ENCODE measurements at regions not wholly inside any gene's neighbourhood (a gene's known extent, or its start where the extent isn't known, plus 50 kb on each side); places are given as distances from the start of the nearest gene placed in this dataset.

DNA sequence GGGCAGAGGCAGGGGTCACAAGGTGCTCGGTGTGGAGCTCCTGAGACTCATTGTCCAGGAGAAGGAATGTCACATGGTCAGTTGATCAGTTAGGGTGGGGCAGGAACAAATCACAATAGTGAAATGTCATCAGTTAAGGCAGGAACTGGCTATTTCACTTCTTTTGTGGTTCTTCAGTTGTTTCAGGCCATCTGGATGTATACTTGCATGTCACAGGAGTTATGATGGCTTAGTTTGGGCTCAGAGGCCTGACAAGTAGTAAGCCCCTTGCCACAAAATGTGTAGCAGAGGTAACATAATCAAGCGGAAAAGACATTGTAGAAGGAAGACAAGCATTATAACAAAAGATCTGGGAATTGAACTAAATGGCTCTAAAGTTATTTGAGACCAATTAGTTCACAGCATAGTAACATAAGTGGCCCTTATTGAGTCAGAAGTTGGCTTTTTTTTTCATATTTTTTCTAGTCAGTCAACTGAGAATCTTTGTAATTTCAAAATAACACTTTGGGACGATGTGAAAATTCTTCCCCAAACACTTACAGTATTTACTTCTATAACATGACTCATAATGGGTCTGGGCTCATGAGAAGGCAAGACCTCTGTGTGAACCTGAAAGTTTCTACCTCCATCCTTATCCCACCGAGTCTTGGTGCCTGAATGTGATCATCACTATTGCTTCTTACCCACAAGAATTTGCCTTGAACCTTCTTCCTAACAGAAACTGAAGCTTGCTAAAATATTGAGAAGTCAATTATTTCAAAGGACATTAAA, 137.0 kb upstream of the DPT start:
- TF ChIP-seq, protein P1, sequence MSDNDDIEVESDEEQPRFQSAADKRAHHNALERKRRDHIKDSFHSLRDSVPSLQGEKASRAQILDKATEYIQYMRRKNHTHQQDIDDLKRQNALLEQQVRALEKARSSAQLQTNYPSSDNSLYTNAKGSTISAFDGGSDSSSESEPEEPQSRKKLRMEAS (IDR thresholded peaks at IDR 0.05; ENCODE audit: low read depth, low read length), result no peak
- no peak for TF ChIP-seq POLR2A (IDR thresholded peaks at IDR 0.05; ENCODE audit: extremely low read depth, insufficient read length)
- no peak for DNase-seq (ENCODE audit: low read depth)

DNA sequence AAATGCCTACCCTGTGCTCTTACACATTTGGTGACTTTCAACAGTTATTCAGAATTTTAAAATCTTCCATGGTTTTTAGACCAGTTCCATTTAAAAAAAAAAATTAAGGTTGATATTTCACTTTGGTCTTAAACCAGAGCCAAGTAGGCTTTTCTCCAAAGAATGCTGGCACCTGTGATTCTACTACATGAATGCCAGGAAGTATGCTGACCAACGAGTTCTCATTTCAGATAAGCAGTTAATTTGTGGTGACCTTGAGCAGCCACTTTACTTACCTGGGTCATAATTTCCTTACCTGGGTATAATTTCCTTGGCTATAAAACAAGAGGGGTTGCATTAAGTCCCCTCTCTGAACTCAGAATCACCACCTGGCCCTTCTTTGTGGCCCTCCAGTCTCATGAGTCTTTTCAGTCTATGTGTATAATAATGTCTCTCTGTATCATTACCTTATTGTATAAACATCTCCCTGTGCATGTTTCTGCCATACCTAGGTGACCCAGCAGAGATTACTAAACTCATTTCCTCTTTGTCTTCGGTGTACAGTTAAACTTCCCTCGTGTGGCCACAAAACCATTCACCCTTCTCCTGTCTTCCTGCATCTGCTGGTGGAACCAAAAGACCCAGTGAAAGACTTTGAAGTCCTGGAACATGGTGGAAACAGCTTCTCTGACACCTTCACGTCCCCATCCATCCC, 139.1 kb upstream of the DPT start:
- no peak overlapping the region for H3K4me3 ChIP-seq (ENCODE audit: low read depth, low read length)
- DNase-seq (ENCODE audit: low read depth), result no peak
- TF ChIP-seq, protein P1 (IDR thresholded peaks at IDR 0.05; ENCODE audit: low read depth, low read length), result no peak
- TF ChIP-seq MYC (IDR thresholded peaks at IDR 0.05; ENCODE audit: low read depth, low read length) (no peak), POLR2A (IDR thresholded peaks at IDR 0.05; ENCODE audit: extremely low read depth, insufficient read length) (no peak), CTCF (IDR thresholded peaks at IDR 0.05; ENCODE audit: low read depth, low read length) (no peak)

More for the DNA sequence above, 137.0 kb upstream of the DPT start:
- H3K4me3 ChIP-seq (ENCODE audit: low read depth, low read length), result no peak overlapping the region

DNA sequence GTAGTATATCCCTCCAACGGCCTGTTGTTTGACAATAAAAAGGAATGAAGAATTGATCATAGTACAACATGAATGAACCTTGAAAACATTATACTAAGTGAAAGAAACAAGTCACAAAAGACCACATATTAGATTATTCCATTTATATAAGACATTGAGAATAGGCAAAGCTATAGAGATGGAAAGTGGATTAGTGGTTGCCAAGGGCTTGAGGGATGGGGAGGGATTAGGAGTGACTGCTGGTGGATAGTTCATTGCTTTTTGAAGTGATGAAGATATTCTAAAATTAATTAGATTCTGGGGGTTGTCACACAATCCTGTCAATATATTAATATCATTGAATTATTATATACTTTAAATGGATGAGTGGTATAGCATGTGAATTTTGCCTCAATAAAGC, 142.5 kb upstream of the DPT start:
- no peak for TF ChIP-seq CTCF (IDR thresholded peaks at IDR 0.05; ENCODE audit: low read depth, low read length)
- TF ChIP-seq POLR2A (IDR thresholded peaks at IDR 0.05; ENCODE audit: extremely low read depth, insufficient read length), result no peak
- TF ChIP-seq, protein P1 (IDR thresholded peaks at IDR 0.05; ENCODE audit: low read depth, low read length), result no peak
- no peak for TF ChIP-seq MYC (IDR thresholded peaks at IDR 0.05; ENCODE audit: low read depth, low read length)
- H3K4me3 ChIP-seq (ENCODE audit: low read depth, low read length), result no peak overlapping the region
- DNase-seq (ENCODE audit: low read depth), result no peak

DNA sequence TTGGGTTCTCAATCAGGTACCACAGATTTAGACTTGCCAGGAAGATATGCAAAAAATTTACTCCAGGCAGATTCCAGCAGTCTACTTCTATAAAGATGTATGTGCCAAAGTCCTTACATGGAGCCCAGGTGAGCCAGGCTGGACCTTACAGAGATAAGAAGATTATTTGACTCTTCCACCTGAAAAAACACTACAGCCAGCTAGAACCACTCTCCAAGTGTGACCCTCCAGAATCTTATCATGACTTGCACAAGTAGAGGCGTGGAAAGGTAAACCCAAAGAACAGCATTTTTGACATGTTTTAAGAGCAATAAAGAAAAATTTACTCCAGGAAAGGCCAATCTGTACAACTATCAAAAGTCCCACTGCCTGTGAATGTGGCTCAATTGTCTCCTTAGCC, 146.8 kb upstream of the DPT start:
- no peak for DNase-seq (ENCODE audit: low read depth)
- H3K4me3 ChIP-seq (ENCODE audit: low read depth, low read length), result no peak overlapping the region
- TF ChIP-seq POLR2A (IDR thresholded peaks at IDR 0.05; ENCODE audit: extremely low read depth, insufficient read length) (no peak), CTCF (IDR thresholded peaks at IDR 0.05; ENCODE audit: low read depth, low read length) (no peak), MYC (IDR thresholded peaks at IDR 0.05; ENCODE audit: low read depth, low read length) (no peak)
- TF ChIP-seq, protein P1 (IDR thresholded peaks at IDR 0.05; ENCODE audit: low read depth, low read length), result no peak

DNA sequence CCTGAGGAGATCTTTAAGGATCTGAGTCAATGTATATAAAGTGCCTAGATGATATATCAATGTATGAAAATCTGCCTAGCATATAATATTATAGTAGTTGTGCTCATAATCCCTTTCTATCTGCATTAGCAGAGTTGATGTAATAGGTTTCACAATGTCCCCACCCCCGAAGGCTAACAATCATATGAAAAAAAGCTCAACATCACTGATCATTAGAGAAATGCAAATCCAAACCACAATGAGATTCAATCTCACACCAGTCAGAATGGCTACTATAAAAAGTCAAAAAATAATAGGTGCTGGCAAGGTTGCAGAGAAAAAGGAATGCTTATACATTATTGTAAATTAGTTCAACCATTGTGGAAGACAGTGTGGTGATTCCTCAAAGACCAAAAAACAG, 147.8 kb upstream of the DPT start:
- TF ChIP-seq CTCF (IDR thresholded peaks at IDR 0.05; ENCODE audit: low read depth, low read length), result no peak
- TF ChIP-seq, protein P1 (IDR thresholded peaks at IDR 0.05; ENCODE audit: low read depth, low read length), result no peak
- TF ChIP-seq POLR2A (IDR thresholded peaks at IDR 0.05; ENCODE audit: extremely low read depth, insufficient read length), result no peak
- TF ChIP-seq MYC (IDR thresholded peaks at IDR 0.05; ENCODE audit: low read depth, low read length), result no peak
- H3K4me3 ChIP-seq (ENCODE audit: low read depth, low read length), result no peak overlapping the region
- DNase-seq (ENCODE audit: low read depth), result no peak

All from NB4 (cell line).